Liver (tissue), 8 donors: ENCODE measurements at regions not wholly inside any gene's neighbourhood (a gene's known extent, or its start where the extent isn't known, plus 50 kb on each side); places are given as distances from the start of the nearest gene placed in this dataset.
"Not testable (repeated sequence)": the region's sequence is repeated elsewhere in the genome, so short reads cannot be mapped to it uniquely, and the experiment has no call there.

Experiments used
- DNase-seq: peaks from one replicate; pipeline ENCODE4 v3.0.0-alpha.2; 2017; ENCODE audit warnings: low spot score
- H3K27ac ChIP-seq, 2 donors: one replicate each; pipeline ENCODE4 v1.7.0; 2013; ENCODE audit warnings: inconsistent platforms in 2 of 2, low read length in 2 of 2, control low read depth in 1 of 2, low read depth in 1 of 2, mild to moderate bottlenecking in 1 of 2
- H3K27me3 ChIP-seq, 4 donors: one replicate each; pipeline versions ENCODE4 v1.6.1 to v1.7.0; 2013; ENCODE audit warnings: low read length in 3 of 4, inconsistent platforms in 1 of 4, mild to moderate bottlenecking in 1 of 4, moderate library complexity in 1 of 4; ENCODE audit not compliant: control insufficient read depth in 4 of 4, insufficient read depth in 4 of 4
- H3K36me3 ChIP-seq, 4 donors: one replicate each; pipeline versions ENCODE4 v1.6.1 to v1.7.0; 2013; ENCODE audit warnings: low read length in 3 of 4, mild to moderate bottlenecking in 3 of 4, low read depth in 1 of 4, moderate library complexity in 1 of 4; ENCODE audit not compliant: control insufficient read depth in 4 of 4, insufficient read depth in 3 of 4
- H3K4me1 ChIP-seq, 4 donors: one replicate each; pipeline versions ENCODE4 v1.6.1 to v1.7.0; 2013; ENCODE audit warnings: low read length in 3 of 4, mild to moderate bottlenecking in 3 of 4, moderate library complexity in 1 of 4; ENCODE audit not compliant: control insufficient read depth in 4 of 4, insufficient read depth in 4 of 4
- H3K4me3 ChIP-seq, 3 donors: one replicate each; pipeline versions ENCODE4 v1.6.1 to v1.7.0; 2013; ENCODE audit warnings: low read length in 3 of 3, control low read depth in 1 of 3, low read depth in 1 of 3, mild to moderate bottlenecking in 1 of 3
- H3K9ac ChIP-seq, 2 donors: one replicate each; pipeline ENCODE4 v1.7.0; 2013; ENCODE audit warnings: low read length in 2 of 2, mild to moderate bottlenecking in 2 of 2, moderate library complexity in 2 of 2, control low read depth in 1 of 2, low read depth in 1 of 2
- H3K9me3 ChIP-seq, 4 donors: one replicate each; pipeline versions ENCODE4 v1.6.1 to v1.7.0; 2013; ENCODE audit warnings: low read length in 3 of 4; ENCODE audit not compliant: control insufficient read depth in 4 of 4
- ATF3 ChIP-seq: IDR thresholded peaks from 2 replicates; pipeline ENCODE4 v1.6.1; 2016; ENCODE audit warnings: antibody characterized with exemption
- EGR1 ChIP-seq, 2 donors: IDR thresholded peaks; 2 replicates each; pipeline ENCODE4 v1.6.1; 2016 to 2018; ENCODE audit warnings: antibody characterized with exemption in 2 of 2, low read depth in 2 of 2
- FOXA1 ChIP-seq: IDR thresholded peaks from 2 replicates; pipeline ENCODE4 v1.6.1; 2016; ENCODE audit warnings: antibody characterized with exemption
- FOXA2 ChIP-seq: IDR thresholded peaks from 2 replicates; pipeline ENCODE4 v1.6.1; 2016; ENCODE audit warnings: antibody characterized with exemption
- GABPA ChIP-seq, 2 donors: IDR thresholded peaks in 1 of 2; conservative IDR thresholded peaks in 1 of 2; 2 replicates each; pipeline ENCODE4 v1.6.1; 2016; ENCODE audit warnings: antibody characterized with exemption in 2 of 2, mild to moderate bottlenecking in 1 of 2, moderate library complexity in 1 of 2
- HNF4A ChIP-seq, 2 donors: conservative IDR thresholded peaks; 2 replicates each; pipeline ENCODE4 v1.6.1; 2016; ENCODE audit warnings: antibody characterized with exemption in 2 of 2, mild to moderate bottlenecking in 2 of 2
- HNF4G ChIP-seq: IDR thresholded peaks from 2 replicates; pipeline ENCODE4 v1.6.1; 2016; ENCODE audit warnings: antibody characterized with exemption
- JUND ChIP-seq, 2 donors: IDR thresholded peaks; 2 replicates each; pipeline ENCODE4 v1.6.1; 2016; ENCODE audit warnings: antibody characterized with exemption in 2 of 2
- NR2F2 ChIP-seq: IDR thresholded peaks from 2 replicates; pipeline ENCODE4 v1.6.1; 2016; ENCODE audit warnings: antibody characterized with exemption
- RAD21 ChIP-seq, 2 donors: IDR thresholded peaks; 2 replicates each; pipeline ENCODE4 v1.6.1; 2016; ENCODE audit warnings: antibody characterized with exemption in 2 of 2, mild to moderate bottlenecking in 2 of 2
- REST ChIP-seq: IDR thresholded peaks from 2 replicates; pipeline ENCODE4 v1.6.1; 2016; ENCODE audit warnings: antibody characterized with exemption, mild to moderate bottlenecking
- RXRA ChIP-seq, 2 donors: IDR thresholded peaks; 2 replicates each; pipeline ENCODE4 v1.6.1; 2017 to 2018; ENCODE audit warnings: antibody characterized with exemption in 2 of 2, mild to moderate bottlenecking in 1 of 2
- SP1 ChIP-seq: IDR thresholded peaks from 2 replicates; pipeline ENCODE4 v1.6.1; 2018; ENCODE audit warnings: antibody characterized with exemption, mild to moderate bottlenecking
- TAF1 ChIP-seq: conservative IDR thresholded peaks from 2 replicates; pipeline ENCODE4 v1.6.1; 2016; ENCODE audit warnings: antibody characterized with exemption, mild to moderate bottlenecking
- YY1 ChIP-seq: IDR thresholded peaks from 2 replicates; pipeline ENCODE4 v1.6.1; 2016; ENCODE audit warnings: antibody characterized with exemption, mild to moderate bottlenecking
- ZBTB33 ChIP-seq: IDR thresholded peaks from 2 replicates; pipeline ENCODE4 v1.6.1; 2016; ENCODE audit warnings: antibody characterized with exemption
- WGBS: extraction: QIAGEN DNeasy Blood & Tissue Kit; methylation state at CpG from one replicate; pipeline ENCODE4 v1.1.7; 2013; 5-methylcytosine and 5-hydroxymethylcytosine counted together
- TF ChIP-seq, protein P1 (sequence below): IDR thresholded peaks from 2 replicates; pipeline ENCODE4 v1.6.1; 2016; ENCODE audit warnings: antibody characterized with exemption
- TF ChIP-seq, protein P2 (sequence below): fragments of 150-350 bp; IDR thresholded peaks from 2 replicates; pipeline ENCODE4 v1.5.1; 2017; ENCODE audit warnings: improper control_type of control experiment, low read depth, low read length; ENCODE audit not compliant: missing input control
- donor health status: healthy.
- donor health status: healthy.
- donor health status: healthy.
- donor health status: healthy.
- donor health status: healthy.

DNA sequence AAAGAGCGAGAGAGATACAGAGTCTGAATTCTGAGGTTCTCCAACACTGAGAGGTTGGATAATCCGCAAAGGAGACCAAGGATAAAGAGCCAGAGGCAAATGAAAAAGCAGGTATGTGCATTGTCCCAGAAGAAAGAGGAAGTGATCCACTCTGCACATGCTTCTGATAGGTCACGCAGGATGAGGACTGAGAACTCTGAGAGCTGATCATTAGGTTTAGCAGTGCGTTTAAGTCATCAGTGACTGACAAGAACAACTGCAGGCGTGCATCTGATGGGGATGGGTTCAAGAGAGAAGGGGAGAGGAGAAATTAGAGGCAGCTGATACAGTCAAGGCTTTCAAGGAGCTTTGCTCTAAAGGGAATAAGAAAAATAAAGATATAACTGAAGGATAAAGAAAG lies 301.2 kb upstream of the SGK1 start (continued):
- TF ChIP-seq ZBTB33 (no peak), TAF1 (no peak), HNF4A (conservative IDR thresholded peaks at IDR 0.05) (no peak), FOXA1 (no peak), GABPA (IDR thresholded peaks at IDR 0.05 in 1 of 2, conservative IDR thresholded peaks at IDR 0.05 in 1 of 2) (no peak), ATF3 (no peak), FOXA2 (no peak), YY1 (no peak), RAD21 (IDR thresholded peaks at IDR 0.05) (no peak), SP1 (no peak), RXRA (IDR thresholded peaks at IDR 0.05) (no peak)
- TF ChIP-seq, protein P1, sequence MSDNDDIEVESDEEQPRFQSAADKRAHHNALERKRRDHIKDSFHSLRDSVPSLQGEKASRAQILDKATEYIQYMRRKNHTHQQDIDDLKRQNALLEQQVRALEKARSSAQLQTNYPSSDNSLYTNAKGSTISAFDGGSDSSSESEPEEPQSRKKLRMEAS = no peak

- no peak overlapping the region for H3K9ac ChIP-seq
- H3K27me3 ChIP-seq = no peaks in the 10 kb centered on the region
- no peaks in the 10 kb centered on the region for H3K9me3 ChIP-seq
- H3K4me3 ChIP-seq = no peak overlapping the region
- 95% methylated on average over 5 of the region's 5 CpGs for WGBS
- no peaks in the 10 kb centered on the region for H3K4me1 ChIP-seq
- H3K27ac ChIP-seq = no peak overlapping the region
- TF ChIP-seq NR2F2 (no peak), ZBTB33 (no peak), REST (no peak), HNF4G (no peak), GABPA (IDR thresholded peaks at IDR 0.05 in 1 of 2, conservative IDR thresholded peaks at IDR 0.05 in 1 of 2) (no peak), EGR1 (IDR thresholded peaks at IDR 0.05; ENCODE audit: low read depth in 2 of 2) (no peak), FOXA1 (no peak), SP1 (no peak), JUND (IDR thresholded peaks at IDR 0.05) (no peak), YY1 (no peak), HNF4A (conservative IDR thresholded peaks at IDR 0.05) (no peak), RXRA (IDR thresholded peaks at IDR 0.05) (no peak), TAF1 (no peak), FOXA2 (no peak)
- TF ChIP-seq, protein P1 = no peak
- TF ChIP-seq, protein P2, sequence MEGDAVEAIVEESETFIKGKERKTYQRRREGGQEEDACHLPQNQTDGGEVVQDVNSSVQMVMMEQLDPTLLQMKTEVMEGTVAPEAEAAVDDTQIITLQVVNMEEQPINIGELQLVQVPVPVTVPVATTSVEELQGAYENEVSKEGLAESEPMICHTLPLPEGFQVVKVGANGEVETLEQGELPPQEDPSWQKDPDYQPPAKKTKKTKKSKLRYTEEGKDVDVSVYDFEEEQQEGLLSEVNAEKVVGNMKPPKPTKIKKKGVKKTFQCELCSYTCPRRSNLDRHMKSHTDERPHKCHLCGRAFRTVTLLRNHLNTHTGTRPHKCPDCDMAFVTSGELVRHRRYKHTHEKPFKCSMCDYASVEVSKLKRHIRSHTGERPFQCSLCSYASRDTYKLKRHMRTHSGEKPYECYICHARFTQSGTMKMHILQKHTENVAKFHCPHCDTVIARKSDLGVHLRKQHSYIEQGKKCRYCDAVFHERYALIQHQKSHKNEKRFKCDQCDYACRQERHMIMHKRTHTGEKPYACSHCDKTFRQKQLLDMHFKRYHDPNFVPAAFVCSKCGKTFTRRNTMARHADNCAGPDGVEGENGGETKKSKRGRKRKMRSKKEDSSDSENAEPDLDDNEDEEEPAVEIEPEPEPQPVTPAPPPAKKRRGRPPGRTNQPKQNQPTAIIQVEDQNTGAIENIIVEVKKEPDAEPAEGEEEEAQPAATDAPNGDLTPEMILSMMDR = no peak
- H3K36me3 ChIP-seq = no peaks in the 10 kb centered on the region
- DNase-seq = no peak
Measured at GRCh38 chr6:134614606-134615485, 296.9 kb upstream of the SGK1 start.

GRCh38 chr6:134612128-134612527 lies 294.2 kb upstream of the SGK1 start:
- not testable (repeated sequence) for H3K27me3 ChIP-seq, H3K9me3 ChIP-seq, H3K27ac ChIP-seq, H3K4me3 ChIP-seq, H3K4me1 ChIP-seq, H3K36me3 ChIP-seq, DNase-seq, H3K9ac ChIP-seq
- 94% methylated on average over 1 of the region's 1 CpG for WGBS
